ENCODE measurements at regions not wholly inside any gene's neighbourhood (a gene's known extent, or its start where the extent isn't known, plus 50 kb on each side); places are given as distances from the start of the nearest gene placed in this dataset.

- TF ChIP-seq CTCF (IDR thresholded peaks at IDR 0.05; ENCODE audit: low read length) (peak; percentile 52), EZH2phosphoT487 (IDR thresholded peaks at IDR 0.05; ENCODE audit: low read length) (no peak)
Measured at GRCh38 chr7:16098585-16099179, 322.7 kb downstream of the CRPPA start.

All from MM.1S (cell line).